C4-2B (cell line): ENCODE measurements at regions not wholly inside any gene's neighbourhood (a gene's known extent, or its start where the extent isn't known, plus 50 kb on each side); places are given as distances from the start of the nearest gene placed in this dataset.

ENCODE experiments used
- H3K27ac ChIP-seq: fragments of 450-650 bp; 2 replicates; pipeline ENCODE4 v1.5.1; 2017
- CTCF ChIP-seq: fragments of 450-650 bp; conservative IDR thresholded peaks from 2 replicates; pipeline ENCODE4 v1.5.1; 2017; ENCODE audit warnings: mild to moderate bottlenecking
- ZFX ChIP-seq: fragments of 450-650 bp; IDR thresholded peaks from 2 replicates; pipeline ENCODE4 v1.6.1; 2017

GRCh38 chr4:71194454-71194853 lies 144.4 kb upstream of the SLC4A4 start:
- H3K27ac ChIP-seq: no peak overlapping the region
- TF ChIP-seq CTCF (no peak), ZFX (no peak)

GRCh38 chr4:71195924-71196323 lies 142.9 kb upstream of the SLC4A4 start:
- no peak for TF ChIP-seq ZFX
- TF ChIP-seq CTCF: no peak
- H3K27ac ChIP-seq: no peak overlapping the region

GRCh38 chr4:71198958-71199357 lies 139.9 kb upstream of the SLC4A4 start:
- no peak for TF ChIP-seq CTCF
- TF ChIP-seq ZFX: no peak
- no peak overlapping the region for H3K27ac ChIP-seq

GRCh38 chr4:71201057-71201456 lies 137.8 kb upstream of the SLC4A4 start:
- no peak overlapping the region for H3K27ac ChIP-seq
- TF ChIP-seq ZFX: no peak
- no peak for TF ChIP-seq CTCF

- H3K27ac ChIP-seq: no peak overlapping the region
- TF ChIP-seq ZFX: no peak
- TF ChIP-seq CTCF: no peak
Observed at GRCh38 chr4:71201817-71202576, 136.8 kb upstream of the SLC4A4 start.

GRCh38 chr4:71202705-71203104 lies 136.1 kb upstream of the SLC4A4 start:
- H3K27ac ChIP-seq: no peak overlapping the region
- TF ChIP-seq ZFX: no peak
- TF ChIP-seq CTCF: no peak

- H3K27ac ChIP-seq: no peak overlapping the region
- TF ChIP-seq ZFX (no peak), CTCF (no peak)
Observed at GRCh38 chr4:71204056-71204455, 134.8 kb upstream of the SLC4A4 start.
